HL-60 (cell line): ENCODE measurements at regions not wholly inside any gene's neighbourhood (a gene's known extent, or its start where the extent isn't known, plus 50 kb on each side); places are given as distances from the start of the nearest gene placed in this dataset.

Source experiments
- SPI1 ChIP-seq: IDR thresholded peaks from 2 replicates; pipeline ENCODE4 v1.6.1; 2012; ENCODE audit warnings: low read depth, mild to moderate bottlenecking, borderline replicate concordance
- TF ChIP-seq, protein P1 (sequence below): IDR thresholded peaks from one replicate; pipeline ENCODE4 v1.5.1; 2011; ENCODE audit warnings: low read length, control low read depth, inconsistent platforms; ENCODE audit not compliant: insufficient read depth

DNA sequence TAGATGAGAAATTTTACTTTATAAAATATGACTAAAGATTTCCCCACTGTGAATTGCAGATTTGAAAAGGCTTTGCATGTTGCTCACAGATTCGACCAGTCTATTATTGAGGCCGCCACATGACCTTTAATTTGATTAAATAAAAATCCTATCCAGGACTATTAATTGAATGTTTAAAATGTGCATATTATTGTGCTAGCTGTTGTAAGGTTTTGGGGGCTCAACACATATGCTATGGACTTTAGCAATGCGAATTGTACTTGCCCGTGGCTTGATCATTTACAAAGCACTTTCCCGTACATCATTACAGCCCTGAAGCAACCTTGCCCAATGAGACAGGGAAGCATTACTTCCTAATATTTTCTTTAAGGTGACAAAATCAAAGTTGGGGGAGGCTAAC lies 243.0 kb downstream of the ACTR3B start:
- TF ChIP-seq, protein P1, sequence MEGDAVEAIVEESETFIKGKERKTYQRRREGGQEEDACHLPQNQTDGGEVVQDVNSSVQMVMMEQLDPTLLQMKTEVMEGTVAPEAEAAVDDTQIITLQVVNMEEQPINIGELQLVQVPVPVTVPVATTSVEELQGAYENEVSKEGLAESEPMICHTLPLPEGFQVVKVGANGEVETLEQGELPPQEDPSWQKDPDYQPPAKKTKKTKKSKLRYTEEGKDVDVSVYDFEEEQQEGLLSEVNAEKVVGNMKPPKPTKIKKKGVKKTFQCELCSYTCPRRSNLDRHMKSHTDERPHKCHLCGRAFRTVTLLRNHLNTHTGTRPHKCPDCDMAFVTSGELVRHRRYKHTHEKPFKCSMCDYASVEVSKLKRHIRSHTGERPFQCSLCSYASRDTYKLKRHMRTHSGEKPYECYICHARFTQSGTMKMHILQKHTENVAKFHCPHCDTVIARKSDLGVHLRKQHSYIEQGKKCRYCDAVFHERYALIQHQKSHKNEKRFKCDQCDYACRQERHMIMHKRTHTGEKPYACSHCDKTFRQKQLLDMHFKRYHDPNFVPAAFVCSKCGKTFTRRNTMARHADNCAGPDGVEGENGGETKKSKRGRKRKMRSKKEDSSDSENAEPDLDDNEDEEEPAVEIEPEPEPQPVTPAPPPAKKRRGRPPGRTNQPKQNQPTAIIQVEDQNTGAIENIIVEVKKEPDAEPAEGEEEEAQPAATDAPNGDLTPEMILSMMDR, result no peak
- TF ChIP-seq SPI1, result no peak
